ENCODE measurements at regions not wholly inside any gene's neighbourhood (a gene's known extent, or its start where the extent isn't known, plus 50 kb on each side); places are given as distances from the start of the nearest gene placed in this dataset.

DNA sequence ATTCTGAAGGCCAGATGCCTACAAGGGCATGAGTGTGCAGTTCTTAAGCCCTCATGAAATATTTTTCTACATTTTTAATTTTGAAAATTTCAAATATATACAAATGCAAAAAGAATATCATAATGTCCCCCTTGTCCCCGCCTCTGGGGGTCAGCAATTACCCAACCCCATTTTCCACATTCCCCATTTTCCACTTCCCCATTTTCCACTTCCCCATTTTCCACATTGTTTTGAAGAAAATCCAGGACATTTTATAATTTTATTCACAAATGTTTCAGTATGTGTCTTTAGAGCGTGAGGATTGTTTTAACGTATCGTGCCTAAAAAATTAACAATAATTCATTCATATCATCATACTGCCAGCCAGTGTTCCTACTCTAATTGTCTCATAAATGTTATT is 403.6 kb upstream of the RAB6C start:
- H3K4me2 ChIP-seq (ENCODE audit: low read length): no peak overlapping the region

DNA sequence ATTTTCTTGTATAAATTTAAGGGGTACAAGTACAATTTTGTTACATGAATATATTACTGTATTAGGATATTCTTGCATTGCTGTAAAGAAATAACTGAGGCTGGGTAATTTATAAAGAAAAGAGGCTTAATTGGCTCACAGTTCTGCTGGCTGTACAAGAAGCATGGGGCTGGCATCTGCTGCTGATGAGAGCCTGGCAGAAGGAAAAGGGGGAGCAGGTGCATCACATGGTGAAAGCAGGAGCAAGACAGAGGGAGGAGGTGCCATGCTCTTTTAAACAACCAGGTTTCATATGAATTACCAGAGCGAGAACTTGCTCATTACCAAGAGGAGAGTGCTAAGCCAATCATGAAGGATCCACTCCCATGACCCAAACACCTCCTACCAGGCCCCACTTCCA is 399.5 kb upstream of the RAB6C start:
- H3K4me3 ChIP-seq (ENCODE audit: low read length): no peak overlapping the region
- no peaks in the 10 kb centered on the region for H4K20me1 ChIP-seq (ENCODE audit: insufficient read depth, low read length)
- no peaks in the 10 kb centered on the region; the same call in 1 of the 2 replicates for H3K27me3 ChIP-seq (ENCODE audit: low read depth, low read length)
- H2AFZ ChIP-seq (ENCODE audit: low read depth, low read length): no peak overlapping the region
- no peak overlapping the region for H3K4me2 ChIP-seq (ENCODE audit: low read length)
- no peaks in the 10 kb centered on the region for H3K79me2 ChIP-seq (ENCODE audit: low read length)
- H3K4me1 ChIP-seq (ENCODE audit: low read length): no peaks in the 10 kb centered on the region
- no peak overlapping the region for H3K27ac ChIP-seq (ENCODE audit: low read length)
- H3K36me3 ChIP-seq (replicated peaks; ENCODE audit: low read depth, low read length): no peaks in the 10 kb centered on the region
- TF ChIP-seq, protein P1, sequence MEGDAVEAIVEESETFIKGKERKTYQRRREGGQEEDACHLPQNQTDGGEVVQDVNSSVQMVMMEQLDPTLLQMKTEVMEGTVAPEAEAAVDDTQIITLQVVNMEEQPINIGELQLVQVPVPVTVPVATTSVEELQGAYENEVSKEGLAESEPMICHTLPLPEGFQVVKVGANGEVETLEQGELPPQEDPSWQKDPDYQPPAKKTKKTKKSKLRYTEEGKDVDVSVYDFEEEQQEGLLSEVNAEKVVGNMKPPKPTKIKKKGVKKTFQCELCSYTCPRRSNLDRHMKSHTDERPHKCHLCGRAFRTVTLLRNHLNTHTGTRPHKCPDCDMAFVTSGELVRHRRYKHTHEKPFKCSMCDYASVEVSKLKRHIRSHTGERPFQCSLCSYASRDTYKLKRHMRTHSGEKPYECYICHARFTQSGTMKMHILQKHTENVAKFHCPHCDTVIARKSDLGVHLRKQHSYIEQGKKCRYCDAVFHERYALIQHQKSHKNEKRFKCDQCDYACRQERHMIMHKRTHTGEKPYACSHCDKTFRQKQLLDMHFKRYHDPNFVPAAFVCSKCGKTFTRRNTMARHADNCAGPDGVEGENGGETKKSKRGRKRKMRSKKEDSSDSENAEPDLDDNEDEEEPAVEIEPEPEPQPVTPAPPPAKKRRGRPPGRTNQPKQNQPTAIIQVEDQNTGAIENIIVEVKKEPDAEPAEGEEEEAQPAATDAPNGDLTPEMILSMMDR (IDR thresholded peaks at IDR 0.05; ENCODE audit: low read depth, low read length): no peak
- no peak for TF ChIP-seq EZH2phosphoT487 (IDR thresholded peaks at IDR 0.05; ENCODE audit: low read depth)
- H3K9me3 ChIP-seq (ENCODE audit: insufficient read depth, low read length): no peaks in the 10 kb centered on the region
- no peak overlapping the region for H3K9ac ChIP-seq (ENCODE audit: low read length)

More for the DNA sequence above, 403.6 kb upstream of the RAB6C start:
- Histone ChIP-seq H3K4me3 (ENCODE audit: low read length) (no peak overlapping the region), H3K4me1 (ENCODE audit: low read length) (no peaks in the 10 kb centered on the region), H3K36me3 (replicated peaks; ENCODE audit: low read depth, low read length) (no peaks in the 10 kb centered on the region), H3K79me2 (ENCODE audit: low read length) (no peaks in the 10 kb centered on the region), H3K9me3 (ENCODE audit: insufficient read depth, low read length) (no peaks in the 10 kb centered on the region), H2AFZ (ENCODE audit: low read depth, low read length) (no peak overlapping the region), H3K27me3 (ENCODE audit: low read depth, low read length) (no peaks in the 10 kb centered on the region; the same call in 1 of the 2 replicates), H4K20me1 (ENCODE audit: insufficient read depth, low read length) (no peaks in the 10 kb centered on the region), H3K9ac (ENCODE audit: low read length) (no peak overlapping the region), H3K27ac (ENCODE audit: low read length) (no peak overlapping the region)
- no peak for TF ChIP-seq EZH2phosphoT487 (IDR thresholded peaks at IDR 0.05; ENCODE audit: low read depth)
- TF ChIP-seq, protein P1 (IDR thresholded peaks at IDR 0.05; ENCODE audit: low read depth, low read length): no peak

DNA sequence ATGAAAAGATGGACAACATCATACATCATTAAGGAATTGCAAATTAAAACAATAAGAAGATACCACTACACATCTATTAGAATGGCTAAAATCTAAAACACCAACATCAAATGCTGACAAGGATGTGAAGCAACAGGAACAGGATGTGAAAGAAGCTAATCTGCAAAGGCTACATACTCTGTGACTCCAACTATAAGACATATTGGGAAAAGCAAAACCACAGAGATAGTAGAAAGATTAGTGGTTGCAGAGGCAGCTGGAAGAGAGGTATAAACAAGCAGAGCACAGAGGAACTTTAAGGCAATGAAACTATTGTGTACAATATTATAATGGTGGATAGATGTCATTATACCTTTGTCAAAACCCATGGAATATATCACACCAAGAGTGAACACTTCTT is 393.7 kb upstream of the RAB6C start:
- H3K9ac ChIP-seq (ENCODE audit: low read length): no peak overlapping the region
- H3K27me3 ChIP-seq (ENCODE audit: low read depth, low read length): no peaks in the 10 kb centered on the region
- no peak overlapping the region for H2AFZ ChIP-seq (ENCODE audit: low read depth, low read length)
- H3K36me3 ChIP-seq (replicated peaks; ENCODE audit: low read depth, low read length): no peaks in the 10 kb centered on the region
- H3K27ac ChIP-seq (ENCODE audit: low read length): no peak overlapping the region
- H3K4me2 ChIP-seq (ENCODE audit: low read length): no peak overlapping the region
- H3K9me3 ChIP-seq (ENCODE audit: insufficient read depth, low read length): no peaks in the 10 kb centered on the region
- no peaks in the 10 kb centered on the region for H4K20me1 ChIP-seq (ENCODE audit: insufficient read depth, low read length)
- H3K79me2 ChIP-seq (ENCODE audit: low read length): no peaks in the 10 kb centered on the region
- no peak for TF ChIP-seq EZH2phosphoT487 (IDR thresholded peaks at IDR 0.05; ENCODE audit: low read depth)
- TF ChIP-seq, protein P1 (IDR thresholded peaks at IDR 0.05; ENCODE audit: low read depth, low read length): no peak
- H3K4me1 ChIP-seq (ENCODE audit: low read length): peaks cover 7% of the 10 kb centered on the region; the same call in 1 of the 2 replicates
- H3K4me3 ChIP-seq (ENCODE audit: low read length): no peak overlapping the region

DNA sequence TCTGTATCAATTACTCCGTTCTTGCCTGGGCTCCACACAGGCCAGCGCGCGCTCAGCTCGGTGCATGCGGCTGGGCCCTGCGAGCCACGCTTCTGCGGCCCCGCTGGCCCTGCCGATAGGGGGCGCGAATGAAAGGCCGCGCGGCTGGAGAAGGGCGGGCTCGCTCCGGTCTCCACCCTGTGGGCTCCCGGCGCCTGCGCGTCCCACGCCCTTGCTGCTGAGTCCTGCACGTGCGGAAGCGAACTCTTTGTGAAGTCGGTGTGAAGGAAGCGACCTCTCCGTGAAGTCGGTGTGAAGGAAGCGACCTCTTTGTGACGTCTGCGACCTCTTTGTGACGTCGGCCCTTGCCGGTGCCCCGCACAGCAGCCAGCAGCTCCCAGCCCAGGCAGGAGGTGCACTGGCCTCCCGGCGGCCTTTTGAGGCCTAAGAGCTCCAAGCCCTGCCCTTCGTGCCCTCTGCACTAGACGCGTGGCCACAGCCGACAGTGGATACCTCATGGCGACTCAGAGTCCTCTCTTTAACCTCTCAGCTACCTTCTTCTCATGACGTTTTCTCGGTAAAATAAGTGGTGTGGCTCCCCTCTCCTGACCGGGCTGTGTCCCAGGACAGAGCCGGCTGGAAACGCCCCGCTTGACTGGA is 391.9 kb upstream of the RAB6C start:
- Histone ChIP-seq H4K20me1 (ENCODE audit: insufficient read depth, low read length) (no peaks in the 10 kb centered on the region), H3K4me2 (ENCODE audit: low read length) (no peak overlapping the region), H2AFZ (ENCODE audit: low read depth, low read length) (no peak overlapping the region), H3K27me3 (ENCODE audit: low read depth, low read length) (no peaks in the 10 kb centered on the region), H3K4me3 (ENCODE audit: low read length) (no peak overlapping the region), H3K9ac (ENCODE audit: low read length) (no peak overlapping the region), H3K79me2 (ENCODE audit: low read length) (no peaks in the 10 kb centered on the region), H3K9me3 (ENCODE audit: insufficient read depth, low read length) (no peaks in the 10 kb centered on the region), H3K4me1 (ENCODE audit: low read length) (peaks cover 7% of the 10 kb centered on the region; the same call in 1 of the 2 replicates), H3K36me3 (replicated peaks; ENCODE audit: low read depth, low read length) (no peaks in the 10 kb centered on the region), H3K27ac (ENCODE audit: low read length) (no peak overlapping the region)
- no peak for TF ChIP-seq EZH2phosphoT487 (IDR thresholded peaks at IDR 0.05; ENCODE audit: low read depth)
- TF ChIP-seq, protein P1 (IDR thresholded peaks at IDR 0.05; ENCODE audit: low read depth, low read length): no peak
